ENCODE measurements at regions not wholly inside any gene's neighbourhood (a gene's known extent, or its start where the extent isn't known, plus 50 kb on each side); places are given as distances from the start of the nearest gene placed in this dataset.

GRCh38 chr5:114839360-114839759 is 330.3 kb downstream of the TRIM36 start:
- DNase-seq (ENCODE audit: extremely low spot score, unreplicated experiment) = no peak
- Mint-ChIP-seq H3K27ac (ENCODE audit: unreplicated experiment) (no peak overlapping the region), H3K4me3 (ENCODE audit: unreplicated experiment) (no peak overlapping the region), H3K27me3 (ENCODE audit: unreplicated experiment) (no peaks in the 10 kb centered on the region), H3K9me3 (ENCODE audit: unreplicated experiment) (peaks cover 20% of the 10 kb centered on the region), H3K4me1 (ENCODE audit: unreplicated experiment) (no peaks in the 10 kb centered on the region), H3K36me3 (ENCODE audit: unreplicated experiment) (no peaks in the 10 kb centered on the region)
- TF ChIP-seq CTCF (IDR thresholded peaks at IDR 0.05) = no peak

GRCh38 chr5:114838937-114839336 is 330.8 kb downstream of the TRIM36 start:
- DNase-seq (ENCODE audit: extremely low spot score, unreplicated experiment) = no peak
- Mint-ChIP-seq H3K27me3 (ENCODE audit: unreplicated experiment) (no peaks in the 10 kb centered on the region), H3K4me3 (ENCODE audit: unreplicated experiment) (no peak overlapping the region), H3K9me3 (ENCODE audit: unreplicated experiment) (peaks cover 16% of the 10 kb centered on the region), H3K4me1 (ENCODE audit: unreplicated experiment) (no peaks in the 10 kb centered on the region), H3K27ac (ENCODE audit: unreplicated experiment) (no peak overlapping the region), H3K36me3 (ENCODE audit: unreplicated experiment) (no peaks in the 10 kb centered on the region)
- no peak for TF ChIP-seq CTCF (IDR thresholded peaks at IDR 0.05)

- Mint-ChIP-seq H3K27ac (ENCODE audit: unreplicated experiment) (no peak overlapping the region), H3K27me3 (ENCODE audit: unreplicated experiment) (no peaks in the 10 kb centered on the region), H3K4me3 (ENCODE audit: unreplicated experiment) (no peak overlapping the region), H3K9me3 (ENCODE audit: unreplicated experiment) (peaks cover 27% of the 10 kb centered on the region), H3K36me3 (ENCODE audit: unreplicated experiment) (no peaks in the 10 kb centered on the region), H3K4me1 (ENCODE audit: unreplicated experiment) (no peaks in the 10 kb centered on the region)
- DNase-seq (ENCODE audit: extremely low spot score, unreplicated experiment) = no peak
- TF ChIP-seq CTCF (IDR thresholded peaks at IDR 0.05) = no peak
These were observed 339.6 kb downstream of the TRIM36 start for GRCh38 chr5:114830114-114830513.

- H3K27me3 Mint-ChIP-seq (ENCODE audit: unreplicated experiment) = no peaks in the 10 kb centered on the region
- H3K36me3 Mint-ChIP-seq (ENCODE audit: unreplicated experiment) = no peaks in the 10 kb centered on the region
- H3K27ac Mint-ChIP-seq (ENCODE audit: unreplicated experiment) = no peak overlapping the region
- no peak for DNase-seq (ENCODE audit: extremely low spot score, unreplicated experiment)
- no peak for TF ChIP-seq CTCF (IDR thresholded peaks at IDR 0.05)
- H3K4me3 Mint-ChIP-seq (ENCODE audit: unreplicated experiment) = no peak overlapping the region
- peaks cover 31% of the 10 kb centered on the region for H3K9me3 Mint-ChIP-seq (ENCODE audit: unreplicated experiment)
- no peaks in the 10 kb centered on the region for H3K4me1 Mint-ChIP-seq (ENCODE audit: unreplicated experiment)
These were observed 346.8 kb downstream of the TRIM36 start for GRCh38 chr5:114822863-114823262.

GRCh38 chr5:114822436-114822835 is 347.3 kb downstream of the TRIM36 start:
- no peak for TF ChIP-seq CTCF (IDR thresholded peaks at IDR 0.05)
- H3K4me1 Mint-ChIP-seq (ENCODE audit: unreplicated experiment) = no peaks in the 10 kb centered on the region
- DNase-seq (ENCODE audit: extremely low spot score, unreplicated experiment) = no peak
- no peak overlapping the region for H3K27ac Mint-ChIP-seq (ENCODE audit: unreplicated experiment)
- H3K36me3 Mint-ChIP-seq (ENCODE audit: unreplicated experiment) = no peaks in the 10 kb centered on the region
- H3K27me3 Mint-ChIP-seq (ENCODE audit: unreplicated experiment) = no peaks in the 10 kb centered on the region
- peaks cover 30% of the 10 kb centered on the region for H3K9me3 Mint-ChIP-seq (ENCODE audit: unreplicated experiment)
- no peak overlapping the region for H3K4me3 Mint-ChIP-seq (ENCODE audit: unreplicated experiment)
